PFSK-1 (cell line): ENCODE measurements at regions not wholly inside any gene's neighbourhood (a gene's known extent, or its start where the extent isn't known, plus 50 kb on each side); places are given as distances from the start of the nearest gene placed in this dataset.

Experiments used
- FOXP2 ChIP-seq: optimal IDR thresholded peaks from 2 replicates; pipeline ENCODE3; 2011; ENCODE audit warnings: borderline replicate concordance, control low read depth, inconsistent platforms; ENCODE audit not compliant: insufficient read depth; ENCODE audit errors: extremely low read length, extremely low read depth
- POLR2AphosphoS5 ChIP-seq: IDR thresholded peaks from 2 replicates; pipeline ENCODE4 v1.6.1; 2012; ENCODE audit warnings: low read depth, mild to moderate bottlenecking, control low read depth, low read length, moderate library complexity
- REST ChIP-seq, 2 experiments: IDR thresholded peaks; 2 replicates each; pipeline versions ENCODE4 v1.6.1 to v1.8.0; 2011 to 2012; ENCODE audit warnings: low read depth in 2 of 2, low read length in 2 of 2, control low read depth in 1 of 2, inconsistent platforms in 1 of 2, mild to moderate bottlenecking in 1 of 2, moderate library complexity in 1 of 2; ENCODE audit not compliant: insufficient read depth in 1 of 2
- SIN3A ChIP-seq: IDR thresholded peaks from 2 replicates; pipeline ENCODE4 v1.6.1; 2012; ENCODE audit warnings: mild to moderate bottlenecking, low read length, moderate library complexity, borderline replicate concordance; ENCODE audit not compliant: insufficient read depth
- TAF1 ChIP-seq: IDR thresholded peaks from 2 replicates; pipeline ENCODE4 v1.6.1; 2012; ENCODE audit warnings: low read length, control low read depth, borderline replicate concordance; ENCODE audit not compliant: insufficient read depth

DNA sequence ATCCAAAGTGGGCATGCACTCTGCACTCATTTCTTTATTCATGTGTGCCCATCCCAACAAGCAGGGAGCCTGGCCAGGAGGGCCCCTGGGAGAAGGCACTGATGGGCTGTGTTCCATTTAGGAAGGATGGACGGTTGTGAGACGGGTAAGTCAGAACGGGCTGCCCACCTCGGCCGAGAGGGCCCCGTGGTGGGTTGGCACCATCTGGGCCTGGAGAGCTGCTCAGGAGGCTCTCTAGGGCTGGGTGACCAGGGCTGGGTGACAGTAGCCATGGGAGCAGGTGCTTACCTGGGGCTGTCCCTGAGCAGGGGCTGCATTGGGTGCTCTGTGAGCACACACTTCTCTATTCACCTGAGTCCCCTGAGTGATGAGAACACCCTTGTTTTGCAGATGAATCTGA, 129.3 kb upstream of the B3GAT1 start:
- TF ChIP-seq SIN3A = no peak
- TF ChIP-seq POLR2AphosphoS5 = no peak
- TF ChIP-seq TAF1 = no peak
- no peak for TF ChIP-seq FOXP2
- TF ChIP-seq REST (IDR thresholded peaks at IDR 0.05; ENCODE audit: insufficient read depth in 1 of 2, low read depth in 2 of 2, low read length in 2 of 2) = no peak

DNA sequence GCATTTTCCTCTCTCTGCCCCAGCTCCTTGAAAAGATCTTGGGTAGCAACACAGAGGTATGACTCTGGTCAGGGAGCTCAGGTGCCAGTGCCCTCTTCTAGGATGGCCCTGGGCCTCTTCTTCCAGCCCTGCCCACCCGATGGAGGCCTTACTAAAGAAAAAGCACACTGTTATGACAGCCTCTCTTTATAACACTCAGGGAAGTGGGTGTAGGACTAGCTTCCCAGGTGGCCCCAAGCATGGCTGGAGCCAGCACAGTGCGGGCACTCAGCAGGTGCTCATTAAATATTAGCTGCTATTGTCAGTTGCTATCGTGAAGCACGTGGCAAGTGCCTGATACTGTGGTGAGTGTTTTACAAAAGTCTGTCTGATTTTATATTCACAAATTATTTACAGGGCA, 127.2 kb upstream of the B3GAT1 start:
- TF ChIP-seq FOXP2 (no peak), POLR2AphosphoS5 (no peak), REST (IDR thresholded peaks at IDR 0.05; ENCODE audit: insufficient read depth in 1 of 2, low read depth in 2 of 2, low read length in 2 of 2) (no peak), SIN3A (no peak), TAF1 (no peak)

DNA sequence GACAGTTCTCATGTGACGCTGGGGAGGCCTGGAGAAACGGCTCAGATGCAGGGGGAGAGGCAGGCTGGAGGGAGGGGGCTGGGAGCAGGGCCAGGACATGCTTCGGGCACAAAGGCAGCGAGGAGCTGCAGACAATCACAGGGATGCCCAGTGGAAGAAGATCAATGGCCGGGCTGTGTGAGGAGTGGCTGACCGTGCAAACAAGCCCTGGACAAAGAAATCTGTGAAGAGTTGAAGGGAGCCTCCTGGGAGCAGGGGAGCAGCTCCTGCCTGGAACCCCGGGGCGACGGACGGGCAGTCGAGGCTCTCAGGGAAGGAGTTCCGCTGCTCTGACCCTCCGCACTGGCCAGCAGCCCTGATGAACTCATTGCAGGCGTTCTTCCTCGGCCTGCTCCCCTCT, 126.7 kb upstream of the B3GAT1 start:
- TF ChIP-seq POLR2AphosphoS5 (no peak), REST (IDR thresholded peaks at IDR 0.05; ENCODE audit: insufficient read depth in 1 of 2, low read depth in 2 of 2, low read length in 2 of 2) (no peak), SIN3A (no peak), FOXP2 (no peak), TAF1 (no peak)

GRCh38 chr11:134537941-134538340, 125.9 kb upstream of the B3GAT1 start:
- no peak for TF ChIP-seq SIN3A
- no peak for TF ChIP-seq REST (IDR thresholded peaks at IDR 0.05; ENCODE audit: insufficient read depth in 1 of 2, low read depth in 2 of 2, low read length in 2 of 2)
- no peak for TF ChIP-seq POLR2AphosphoS5
- no peak for TF ChIP-seq FOXP2
- TF ChIP-seq TAF1 = no peak

DNA sequence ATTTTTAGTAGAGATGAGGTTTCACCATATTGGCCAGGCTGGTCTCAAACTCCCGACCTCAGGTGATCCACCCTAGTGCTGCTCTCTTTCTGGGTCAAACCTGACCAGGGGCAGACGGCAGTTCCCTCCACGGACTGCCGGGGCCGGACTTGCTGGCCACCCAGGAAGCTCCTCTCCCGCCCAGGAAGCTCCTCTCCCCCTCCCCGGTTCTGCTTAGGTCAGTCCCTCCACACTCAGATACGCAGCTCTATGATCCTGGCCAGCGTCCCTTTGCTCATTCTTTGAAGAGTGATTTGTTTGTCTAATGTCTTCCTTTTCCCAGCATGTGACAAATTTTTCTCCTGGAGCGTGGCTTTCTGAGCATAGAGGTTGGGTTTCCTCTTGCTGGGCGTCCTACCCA, 125.3 kb upstream of the B3GAT1 start:
- no peak for TF ChIP-seq POLR2AphosphoS5
- TF ChIP-seq FOXP2 = no peak
- no peak for TF ChIP-seq REST (IDR thresholded peaks at IDR 0.05; ENCODE audit: insufficient read depth in 1 of 2, low read depth in 2 of 2, low read length in 2 of 2)
- no peak for TF ChIP-seq SIN3A
- TF ChIP-seq TAF1 = no peak
